DMS 273 (cell line): ENCODE measurements at regions not wholly inside any gene's neighbourhood (a gene's known extent, or its start where the extent isn't known, plus 50 kb on each side); places are given as distances from the start of the nearest gene placed in this dataset.
"Not testable (repeated sequence)": the region's sequence is repeated elsewhere in the genome, so short reads cannot be mapped to it uniquely, and the experiment has no call there.

Experiments
- DNase-seq: peaks from one replicate; lab custom pipeline; 2025; ENCODE audit not compliant: unreplicated experiment; lab: John Stamatoyannopoulos, UW

DNA sequence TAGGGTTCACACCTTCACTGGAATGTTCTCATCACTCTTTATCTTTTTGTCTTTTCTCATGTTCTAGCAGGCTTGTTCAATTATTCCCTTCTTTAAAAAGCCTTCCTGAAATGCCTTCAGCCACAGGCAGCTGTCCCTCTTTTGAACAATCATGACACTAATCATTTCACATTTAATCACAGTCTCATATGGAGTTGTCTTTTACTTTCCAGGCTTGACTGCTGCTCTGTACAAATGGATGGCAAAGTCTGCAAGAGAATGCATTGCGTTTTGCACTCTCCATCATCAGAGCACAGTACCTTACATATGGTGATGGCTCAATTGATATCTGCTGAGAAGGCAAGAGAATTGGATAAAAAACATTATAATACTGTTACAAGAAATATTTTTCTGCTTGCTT is 529.8 kb downstream of the DIPK2A start:
- DNase-seq: no peak

DNA sequence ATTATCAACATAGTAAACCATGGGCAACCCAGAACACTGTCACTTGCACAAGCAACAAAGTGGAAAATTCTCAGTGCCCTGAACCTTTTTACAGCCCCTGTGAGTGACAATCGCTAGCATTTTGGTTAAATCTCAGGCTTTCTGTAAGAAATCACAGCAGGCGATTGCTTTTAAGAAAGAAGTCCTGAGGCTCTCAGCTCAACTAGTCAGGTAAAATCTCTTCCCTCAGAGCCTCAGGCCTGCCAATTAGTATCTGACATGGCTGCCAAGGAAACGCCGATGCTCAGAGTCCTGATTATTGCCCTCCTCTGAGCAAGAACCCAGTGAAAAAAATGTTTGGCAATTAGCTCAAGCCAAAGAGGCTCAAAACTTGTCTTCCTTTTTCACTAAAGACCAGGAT is 530.8 kb downstream of the DIPK2A start:
- no peak for DNase-seq

DNA sequence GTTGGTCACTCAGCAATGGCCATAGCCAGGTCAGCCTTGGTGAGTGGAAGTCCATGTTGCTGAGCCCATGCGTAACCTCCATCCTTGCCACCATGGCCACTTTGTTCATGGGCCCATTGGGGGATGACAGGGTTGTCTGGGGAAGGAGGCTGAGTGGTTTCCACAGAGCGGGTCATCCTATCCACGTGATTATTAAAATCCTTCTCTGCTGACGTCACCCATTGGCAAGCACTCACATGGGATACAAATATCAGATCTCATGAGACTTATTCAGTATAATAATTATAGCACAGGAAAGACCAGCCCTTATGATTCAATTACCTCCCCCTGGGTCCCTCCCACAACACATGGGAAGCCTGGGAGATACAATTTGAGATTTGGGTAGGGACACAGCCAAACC is 534.8 kb downstream of the DIPK2A start:
- DNase-seq: not testable (repeated sequence)

DNA sequence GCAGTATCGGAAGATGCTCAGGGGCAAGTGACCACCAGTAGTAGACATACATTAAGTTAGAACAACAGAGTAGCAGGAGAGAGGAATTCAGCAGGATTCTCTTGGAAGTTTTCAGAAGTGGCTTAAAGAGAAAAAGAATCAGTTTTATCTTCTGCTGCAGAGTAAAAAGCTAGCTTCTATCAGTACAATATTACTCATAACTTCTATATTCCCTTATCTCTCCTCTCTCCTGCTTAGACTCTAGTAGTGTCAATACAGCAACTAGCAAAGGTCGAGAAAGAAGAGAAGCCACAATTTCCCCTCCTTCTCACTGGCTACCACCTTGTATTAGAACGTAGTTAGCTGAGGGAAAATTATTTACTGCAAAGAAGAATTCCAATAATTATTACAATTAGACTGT is 539.7 kb downstream of the DIPK2A start:
- DNase-seq: no peak

DNA sequence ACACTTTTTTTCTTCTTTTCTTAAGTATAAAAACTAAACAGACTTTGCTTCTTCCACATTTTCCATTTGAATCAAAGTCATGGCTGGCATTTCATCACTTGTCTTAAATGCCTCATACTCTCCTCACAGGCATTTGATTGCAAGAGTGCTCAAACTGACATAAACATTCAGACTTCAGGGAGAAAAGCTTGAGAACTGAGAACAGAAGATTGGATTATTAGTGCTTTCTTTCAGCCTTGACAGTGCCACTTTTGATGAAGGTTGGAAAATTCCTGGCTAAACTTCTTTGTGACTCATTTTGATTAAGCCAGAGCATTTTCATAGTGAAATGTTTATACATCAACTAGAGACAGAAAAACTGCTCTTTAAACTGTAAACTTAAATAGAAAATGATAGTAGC is 544.4 kb downstream of the DIPK2A start:
- no peak for DNase-seq

DNA sequence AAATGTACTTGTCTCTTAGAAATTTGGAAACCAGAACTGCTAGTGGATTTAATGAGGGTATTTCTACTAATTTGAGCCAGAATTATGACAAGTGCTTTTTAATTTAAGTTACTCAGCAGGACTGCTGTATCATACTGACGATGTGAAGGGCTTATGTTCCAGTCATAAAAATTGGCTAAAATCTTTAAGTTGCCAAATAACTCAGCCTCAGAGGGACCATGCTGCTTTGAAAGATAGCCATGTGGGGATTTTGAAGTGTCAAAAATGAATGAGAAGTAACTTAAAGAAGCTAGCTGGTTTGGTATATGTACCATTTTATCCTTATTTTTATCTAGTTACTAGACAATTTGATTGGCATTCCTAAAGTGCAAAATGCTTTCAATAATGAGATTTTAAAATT is 545.0 kb downstream of the DIPK2A start:
- no peak for DNase-seq

DNA sequence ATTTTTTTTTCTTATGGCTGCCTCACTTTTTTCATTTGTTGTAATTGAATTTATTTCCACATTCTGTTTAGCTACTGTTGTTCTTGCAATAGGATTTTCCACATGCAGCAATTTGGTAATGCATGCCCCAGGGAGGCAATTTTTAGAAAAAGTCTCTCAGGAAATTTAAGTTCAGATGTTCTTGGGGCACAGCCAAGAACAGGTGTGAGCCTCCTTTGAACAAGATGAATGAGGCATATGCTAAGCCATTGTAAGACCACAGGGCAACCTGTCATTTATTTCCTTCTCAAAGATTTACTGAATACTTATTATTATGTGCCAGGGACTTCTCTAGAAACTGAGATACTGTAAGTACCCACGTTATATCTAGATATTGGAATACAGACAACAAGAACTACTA is 549.5 kb downstream of the DIPK2A start:
- peak; percentile 11 for DNase-seq

DNA sequence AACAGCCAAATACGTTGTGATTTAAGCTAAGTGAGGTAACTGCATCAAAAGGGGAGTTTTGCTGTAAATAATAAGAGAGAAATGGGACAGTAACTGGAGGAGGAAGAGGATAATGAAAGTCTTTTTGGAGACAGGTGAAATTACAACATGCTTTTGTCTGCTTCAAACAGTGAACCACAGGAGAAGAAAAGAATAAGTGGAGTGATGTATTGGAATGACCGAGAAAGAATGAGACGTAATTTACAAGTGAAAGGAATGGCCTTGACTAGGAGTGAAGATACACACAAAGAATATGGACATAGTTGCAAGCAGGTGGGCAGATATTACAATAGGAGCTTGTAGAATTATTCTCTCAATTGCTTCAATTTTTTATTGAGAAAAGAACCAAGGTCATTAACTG is 550.8 kb downstream of the DIPK2A start:
- no peak for DNase-seq

DNA sequence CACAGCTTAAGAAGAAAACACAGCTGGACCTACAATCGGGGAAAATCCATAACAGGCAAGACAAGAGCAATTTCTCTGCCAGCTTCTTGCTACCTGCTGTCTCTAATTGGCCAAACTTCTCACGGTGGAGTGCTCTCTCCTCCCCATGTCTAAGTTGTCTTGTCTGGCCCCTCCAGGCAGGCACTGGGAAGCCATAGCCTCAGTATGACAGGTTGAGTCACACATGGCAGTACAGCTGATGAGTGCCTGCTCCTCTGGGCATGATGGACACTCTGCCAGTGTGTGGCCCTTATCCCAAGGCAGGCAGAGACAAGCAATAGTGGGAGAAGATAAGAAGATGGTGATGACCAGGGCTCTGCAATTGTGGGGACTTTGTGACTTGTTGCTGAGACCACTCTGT is 551.8 kb downstream of the DIPK2A start:
- no peak for DNase-seq

DNA sequence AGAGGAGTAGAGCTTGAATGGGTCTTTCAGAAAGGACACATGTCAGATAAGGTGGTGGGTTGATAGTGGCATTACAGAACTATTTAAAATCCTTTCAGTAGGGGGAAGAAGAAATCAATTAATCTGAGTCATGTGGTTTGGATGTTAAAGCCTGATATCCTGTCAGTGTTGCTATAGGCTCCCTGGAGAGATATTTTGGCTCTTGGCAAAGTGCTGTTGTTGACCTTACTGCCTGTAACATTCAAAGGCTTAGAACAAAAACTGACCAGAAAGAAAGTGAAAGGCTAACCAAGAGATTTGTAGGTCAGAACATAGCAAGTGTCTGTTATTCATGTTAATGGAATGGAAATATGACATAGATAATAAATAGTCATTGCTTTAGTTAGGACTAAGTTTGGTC is 552.9 kb downstream of the DIPK2A start:
- no peak for DNase-seq

DNA sequence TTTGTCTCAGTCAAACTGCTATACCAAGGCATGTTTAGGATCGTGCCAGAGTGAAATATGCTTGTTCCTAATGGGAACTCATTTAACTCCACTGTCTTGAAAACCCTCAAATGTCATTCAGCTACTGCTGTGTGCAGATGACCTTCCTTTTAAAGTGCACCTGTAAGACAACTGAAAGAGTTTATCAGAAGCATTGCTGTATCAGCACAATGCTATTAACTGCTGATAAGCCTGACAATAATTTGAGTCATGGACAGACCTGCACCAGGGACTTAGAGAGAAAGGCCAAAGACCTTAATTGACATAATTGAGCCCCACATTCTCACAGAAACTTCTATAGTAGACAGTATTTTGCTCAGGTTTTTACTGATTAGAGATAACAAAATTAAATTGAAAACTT is 557.9 kb downstream of the DIPK2A start:
- DNase-seq: no peak

DNA sequence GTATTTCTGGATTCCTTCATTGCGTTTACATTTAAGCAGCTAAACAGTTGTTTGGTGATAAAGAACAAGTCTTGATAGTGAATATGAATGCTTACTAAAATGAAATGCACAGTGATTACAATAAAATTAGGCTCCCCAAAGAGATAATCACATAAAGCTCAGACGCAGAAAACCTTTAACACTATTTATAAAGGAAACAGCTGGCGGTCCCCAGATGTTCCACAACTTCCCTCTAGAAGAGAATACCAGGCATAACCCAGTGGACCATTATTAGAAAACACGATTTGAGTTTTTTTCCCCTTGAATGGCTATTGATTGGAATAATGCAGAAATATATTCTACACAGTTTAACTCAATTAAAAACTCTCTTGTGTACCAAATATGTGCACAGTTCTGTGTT is 573.2 kb downstream of the DIPK2A start:
- no peak for DNase-seq

DNA sequence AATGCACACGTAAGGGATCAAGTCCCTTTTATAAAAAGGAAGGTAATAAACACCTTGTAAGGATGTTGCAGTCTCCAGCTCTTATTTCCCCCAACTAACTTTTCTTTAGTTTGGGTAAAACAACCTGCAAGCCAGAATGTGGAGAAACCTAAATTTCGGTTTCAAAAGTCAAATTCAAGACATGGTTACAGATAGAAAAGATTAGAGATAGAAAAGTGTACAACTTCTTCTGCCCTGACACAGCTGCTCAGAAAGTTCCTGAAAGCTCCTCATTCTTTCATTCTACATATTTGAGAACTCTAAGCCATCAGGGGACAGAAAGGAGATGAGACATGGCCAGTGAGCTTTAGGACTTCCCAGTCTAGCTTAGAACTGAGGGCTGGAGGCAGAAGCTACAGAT is 574.9 kb downstream of the DIPK2A start:
- no peak for DNase-seq

DNA sequence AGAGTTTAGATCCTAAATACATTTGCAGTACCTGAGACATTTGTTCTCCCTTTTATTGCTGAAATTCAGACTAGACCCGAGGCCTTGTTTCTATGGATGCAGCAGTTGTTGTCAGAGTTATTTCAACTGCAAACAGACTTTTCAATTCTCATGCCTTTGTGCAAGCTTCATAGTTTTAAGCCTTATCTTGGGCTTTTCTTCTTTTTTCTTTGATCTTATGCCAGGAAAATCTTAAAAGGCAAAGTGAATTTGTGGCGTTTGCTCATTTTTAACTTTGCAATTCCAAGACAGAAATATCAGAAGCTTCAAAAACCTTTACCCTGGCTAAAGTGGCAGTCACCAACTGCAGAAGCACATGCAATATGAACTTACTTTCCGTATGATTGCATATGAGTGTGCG is 576.7 kb downstream of the DIPK2A start:
- no peak for DNase-seq

DNA sequence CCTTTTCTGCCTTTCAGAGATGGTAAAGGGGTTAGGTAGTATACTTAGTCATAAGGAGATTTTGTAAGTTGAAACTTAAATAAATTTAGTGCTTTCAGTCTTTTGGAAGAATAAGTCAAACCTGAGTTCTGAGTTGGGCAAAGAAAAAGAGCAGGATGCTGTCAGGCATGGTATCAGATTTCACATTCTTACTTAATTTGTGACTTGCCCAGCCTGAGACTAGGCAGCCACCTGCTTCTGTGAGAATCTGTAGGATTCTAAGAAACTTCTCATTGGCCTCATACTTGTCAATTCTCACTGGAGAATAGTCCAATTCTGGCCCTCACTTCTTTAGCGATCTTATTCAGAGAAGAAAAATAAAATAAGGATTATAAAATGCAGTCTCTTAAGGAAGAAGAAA is 577.5 kb downstream of the DIPK2A start:
- peak; percentile 61 for DNase-seq

DNA sequence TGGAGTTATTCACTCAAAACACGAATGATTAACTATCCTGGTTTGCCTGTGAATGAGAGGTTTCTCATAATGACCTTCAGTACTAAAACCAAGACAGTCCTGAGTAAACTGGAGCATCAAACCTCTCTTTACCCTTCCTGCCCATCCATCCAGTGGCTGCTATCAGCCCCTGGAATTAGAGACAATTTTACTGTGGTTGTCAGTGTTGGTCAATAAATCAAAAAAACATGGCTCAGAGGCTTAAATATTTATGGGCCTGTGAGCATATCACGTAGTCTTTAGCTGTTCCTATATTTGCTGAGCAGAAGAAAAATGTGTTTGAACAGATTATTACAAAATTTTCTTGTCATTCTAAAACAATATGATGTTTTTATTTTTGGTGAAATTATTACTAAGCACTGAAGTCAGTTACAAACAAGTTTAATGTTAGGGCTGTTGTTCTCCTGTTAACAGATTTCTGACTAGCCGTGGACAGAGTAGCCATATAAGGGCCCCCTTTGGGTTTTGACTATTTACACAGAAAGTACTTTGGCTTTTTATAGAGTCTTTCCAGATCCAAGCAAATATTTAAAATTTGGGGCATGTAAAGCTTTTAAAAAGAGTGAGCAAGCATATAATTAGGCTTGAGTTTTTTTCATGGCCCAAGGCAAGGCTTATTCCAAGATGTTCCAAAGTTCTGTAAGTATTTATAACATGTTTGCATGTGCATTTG is 580.9 kb downstream of the DIPK2A start:
- no peak for DNase-seq

DNA sequence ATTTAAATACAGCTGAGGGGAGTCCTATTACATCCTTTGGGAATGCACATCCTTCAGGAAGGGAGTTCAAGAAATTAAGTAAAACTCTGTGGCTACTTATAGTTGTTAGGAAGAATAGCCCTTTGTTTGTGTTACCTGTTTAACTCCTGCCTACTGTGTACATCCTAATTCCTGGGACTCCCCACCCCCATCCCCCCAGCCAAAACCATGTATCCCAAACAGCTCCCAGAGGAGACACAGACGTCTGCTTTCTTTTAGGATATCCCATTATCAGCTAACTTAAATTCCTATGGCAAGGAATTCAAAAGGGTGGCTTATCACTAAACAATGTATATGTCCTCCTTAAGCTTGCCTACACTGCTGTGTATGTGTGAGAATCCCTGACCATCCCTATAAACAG is 581.7 kb downstream of the DIPK2A start:
- no peak for DNase-seq

DNA sequence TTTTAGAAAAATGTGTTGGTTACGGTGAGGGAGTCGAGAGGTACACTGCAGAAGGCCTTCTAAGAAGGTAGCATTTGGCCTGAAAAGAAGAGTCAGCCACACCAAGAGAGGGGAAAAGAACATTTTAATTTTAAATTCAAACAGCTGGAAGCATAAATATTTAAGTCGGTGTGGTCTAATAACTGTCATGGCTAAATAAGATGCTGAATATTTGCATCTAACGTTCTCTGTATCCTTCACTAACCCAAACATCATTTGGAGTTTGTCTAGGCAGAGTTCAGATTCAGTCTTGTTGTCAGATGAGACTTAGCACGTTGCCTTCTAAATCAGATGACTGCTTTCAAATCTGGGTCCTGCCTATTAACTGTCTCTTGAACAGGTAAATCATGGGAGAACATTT is 583.3 kb downstream of the DIPK2A start:
- no peak for DNase-seq

DNA sequence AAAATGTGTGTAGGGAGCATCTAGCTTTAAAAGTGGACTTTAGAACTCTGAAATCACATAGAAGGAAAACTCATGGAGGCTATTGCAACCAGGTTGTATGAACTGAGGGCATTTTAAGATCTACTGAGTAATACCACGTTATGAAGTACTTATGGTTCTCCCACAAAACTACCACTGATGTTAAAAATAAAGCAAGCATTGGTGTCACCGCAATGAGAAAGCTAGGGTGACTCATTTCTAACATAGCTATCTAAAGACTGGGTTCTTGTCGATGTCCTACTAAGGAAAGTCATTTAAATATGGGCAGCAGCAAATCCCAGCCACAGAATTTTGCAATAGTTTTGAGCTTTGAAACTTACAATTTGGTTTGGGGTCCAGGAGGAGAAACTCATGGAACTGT is 584.8 kb downstream of the DIPK2A start:
- DNase-seq: no peak

DNA sequence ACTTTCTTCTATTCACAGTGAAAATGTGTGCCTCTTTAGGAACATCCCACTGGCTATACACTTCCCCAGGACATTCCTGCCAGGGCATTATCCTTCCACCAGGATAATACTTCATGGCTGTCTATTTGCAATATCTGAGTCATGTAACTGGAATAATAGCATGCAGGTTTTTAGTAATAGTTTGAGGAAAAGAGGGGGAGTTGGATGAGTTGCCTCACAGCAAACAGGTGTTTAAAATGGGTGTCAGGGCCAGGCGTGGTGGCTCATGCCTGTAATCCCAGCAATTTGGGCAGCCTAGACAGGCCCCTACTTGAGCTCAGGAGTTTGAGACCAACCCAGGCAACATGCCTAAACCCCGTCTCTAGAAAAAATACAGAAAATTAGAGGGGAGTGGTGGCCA is 585.9 kb downstream of the DIPK2A start:
- no peak for DNase-seq

DNA sequence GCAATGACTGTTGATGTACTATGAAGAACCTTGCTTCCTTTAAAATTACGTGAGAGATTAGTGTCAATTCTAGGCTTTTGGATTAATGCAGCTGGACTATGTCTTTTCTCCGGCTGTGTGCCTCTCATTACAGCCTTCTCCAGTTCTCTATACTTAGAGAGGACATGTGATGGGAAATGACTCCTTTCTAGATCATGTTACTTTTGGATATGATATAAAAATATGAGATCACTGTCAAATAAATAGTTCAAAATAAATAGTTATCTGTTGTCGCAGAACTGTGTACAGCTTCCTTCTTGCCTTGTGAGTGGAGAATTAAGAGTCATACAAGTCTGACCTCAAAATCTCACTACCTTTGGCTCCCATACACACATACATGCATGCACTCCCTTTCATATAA is 592.4 kb downstream of the DIPK2A start:
- DNase-seq: no peak

DNA sequence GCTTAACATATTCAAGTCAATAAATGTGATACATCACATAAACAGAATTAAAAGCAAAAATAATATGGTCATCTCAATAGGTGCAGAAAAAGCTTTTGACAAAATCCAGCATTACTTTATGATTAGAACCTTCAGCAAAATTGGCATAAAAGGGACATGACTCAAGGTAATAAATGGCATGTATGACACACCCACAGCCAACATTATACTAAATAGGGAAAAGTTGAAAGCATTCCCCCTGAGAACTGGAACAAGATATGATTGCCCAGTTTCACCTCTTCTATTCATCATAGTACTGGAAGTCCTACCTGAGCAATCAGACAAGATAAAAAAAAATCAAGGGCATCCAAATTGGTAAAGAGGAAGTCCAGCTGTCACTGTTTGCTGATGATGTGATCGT is 594.7 kb downstream of the DIPK2A start:
- DNase-seq: no peak

DNA sequence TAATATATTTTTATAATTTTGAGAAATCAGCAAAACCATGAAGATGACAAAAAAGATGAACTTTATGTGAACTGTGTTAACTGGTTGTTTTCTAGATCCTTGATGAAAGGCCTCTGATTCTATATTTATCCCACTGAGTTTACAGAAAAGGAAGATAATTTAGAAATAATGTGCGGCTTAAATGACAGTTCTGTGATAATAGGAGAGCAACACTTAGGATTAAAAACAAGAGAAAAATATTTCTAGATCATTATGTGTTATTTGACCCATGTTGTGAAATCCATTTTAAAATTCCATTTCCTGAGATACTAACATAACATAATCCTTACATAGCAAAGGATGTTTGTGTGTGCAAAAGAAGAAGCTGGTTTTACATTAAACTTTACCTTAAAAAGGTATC is 598.0 kb downstream of the DIPK2A start:
- DNase-seq: no peak

DNA sequence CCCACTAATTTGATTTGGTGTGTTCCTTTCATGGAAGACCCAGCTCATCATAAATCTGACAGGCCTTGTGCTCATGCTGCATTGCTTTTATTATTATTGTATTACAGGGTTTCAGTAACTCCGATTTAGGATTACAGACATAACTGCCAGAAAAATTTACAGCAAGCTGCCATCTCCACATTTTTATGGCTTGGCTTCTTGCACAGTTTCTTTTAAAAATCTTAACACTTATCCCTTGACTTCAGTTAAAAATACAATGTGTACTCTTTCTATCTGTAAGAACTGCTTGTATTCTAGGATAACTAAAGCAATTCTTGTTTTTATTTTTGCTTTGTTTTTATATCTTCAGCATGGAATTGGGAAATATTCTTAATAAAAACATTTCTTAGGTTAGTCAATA is 612.2 kb downstream of the DIPK2A start:
- no peak for DNase-seq
